Kidney (tissue), 13 donors: ENCODE measurements at regions not wholly inside any gene's neighbourhood (a gene's known extent, or its start where the extent isn't known, plus 50 kb on each side); places are given as distances from the start of the nearest gene placed in this dataset.
"Not testable (repeated sequence)": the region's sequence is repeated elsewhere in the genome, so short reads cannot be mapped to it uniquely, and the experiment has no call there.

Experiments
- DNase-seq, 5 donors: peaks; one replicate each; pipeline ENCODE4 v3.0.0-alpha.2; 2013 to 2020
- FAIRE-seq: peaks from 2 replicates; lab custom pipeline; 2012; peaks lifted over from hg19 to GRCh38; lab: Jason Lieb, UNC
- H3K27ac ChIP-seq, 2 donors: one replicate each; pipeline ENCODE4 v1.7.0; 2013; ENCODE audit warnings: low read depth in 2 of 2, low read length in 2 of 2, inconsistent platforms in 1 of 2
- H3K27me3 ChIP-seq: one replicate; pipeline ENCODE4 v1.7.1; 2013; ENCODE audit warnings: low read length, inconsistent platforms; ENCODE audit not compliant: control insufficient read depth, insufficient read depth
- H3K36me3 ChIP-seq, 3 donors: one replicate each; pipeline versions ENCODE4 v1.7.0 to v1.7.1; 2013; ENCODE audit warnings: low read length in 3 of 3, control low read depth in 1 of 3, inconsistent platforms in 1 of 3; ENCODE audit not compliant: insufficient read depth in 3 of 3, control insufficient read depth in 2 of 3
- H3K4me1 ChIP-seq, 3 donors: one replicate each; pipeline versions ENCODE4 v1.7.0 to v1.7.1; 2013; ENCODE audit warnings: low read length in 3 of 3, inconsistent platforms in 1 of 3, low read depth in 1 of 3; ENCODE audit not compliant: control insufficient read depth in 2 of 3, insufficient read depth in 2 of 3
- H3K4me3 ChIP-seq, 3 donors: one replicate each; pipeline versions ENCODE4 v1.7.0 to v1.8.1; 2013; ENCODE audit warnings: low read length in 3 of 3, control low read depth in 1 of 3, inconsistent platforms in 1 of 3
- H3K9ac ChIP-seq, 3 donors: one replicate each; pipeline versions ENCODE4 v1.7.0 to v1.7.1; 2013; ENCODE audit warnings: low read length in 3 of 3, control low read depth in 1 of 3, inconsistent platforms in 1 of 3
- H3K9me3 ChIP-seq, 3 donors: one replicate each; pipeline versions ENCODE4 v1.7.0 to v1.7.1; 2013; ENCODE audit warnings: low read length in 3 of 3, control low read depth in 1 of 3, inconsistent platforms in 1 of 3; ENCODE audit not compliant: control insufficient read depth in 2 of 3, insufficient read depth in 1 of 3
- CTCF ChIP-seq: IDR thresholded peaks from 3 replicates; pipeline ENCODE4 v1.5.1; 2012; ENCODE audit warnings: mild to moderate bottlenecking, moderate library complexity, borderline replicate concordance; ENCODE audit not compliant: insufficient read depth; ENCODE audit errors: extremely low read depth
- intact Hi-C: fragments of 100-400 bp; cut with DNase I; formaldehyde crosslinking; loops from one replicate; pipeline ENCODE4 v1.11.1; 2022
- donor health status: control.
- donor health status: control.
- donor health status: control.
- donor health status: control.
- donor health status: control.
- donor health status: DM: yes; HTN: yes; CAD: no.
- donor health status: Normal renal cell carcinoma (clear cell type).

DNA sequence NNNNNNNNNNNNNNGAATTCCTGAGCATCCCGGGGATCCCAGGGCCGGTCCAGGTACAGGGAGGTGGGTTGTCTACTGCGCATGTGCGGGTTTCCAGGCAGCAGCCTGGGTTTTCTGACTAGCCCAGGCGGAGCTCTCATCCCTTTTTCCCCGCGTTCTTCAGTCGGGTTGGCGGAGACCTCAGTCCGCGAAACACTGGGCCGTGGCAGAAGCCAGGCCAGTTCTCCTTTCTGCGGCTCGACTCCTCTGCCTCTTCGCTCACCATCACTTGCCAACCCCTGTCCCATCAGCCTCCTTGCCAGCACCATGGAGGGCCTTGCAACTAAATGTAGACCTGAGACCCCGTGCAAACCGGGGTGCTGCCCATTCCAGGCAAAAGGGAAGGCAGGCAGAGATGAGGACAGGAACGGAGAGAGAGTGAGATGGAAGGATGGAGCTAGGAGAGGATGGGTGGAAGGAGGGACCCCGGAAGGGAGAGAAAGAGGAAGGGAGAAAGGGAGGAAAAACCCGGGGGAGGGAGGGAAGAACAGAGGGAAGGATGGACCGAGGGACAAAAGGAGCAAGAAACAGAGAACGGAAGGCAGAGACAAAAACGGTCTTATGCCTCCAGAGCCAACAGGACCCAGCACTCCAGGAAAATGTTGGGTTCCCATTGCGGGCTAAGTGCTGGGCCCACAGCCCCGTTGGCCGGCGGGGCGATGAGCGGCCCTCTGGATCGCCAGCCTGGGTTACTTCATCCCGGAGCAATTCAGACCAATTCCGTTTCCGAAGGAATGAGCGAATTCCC lies 445.4 kb upstream of the DEFB115 start:
- H3K4me3 ChIP-seq: no peak overlapping the region

GRCh38 chr20:30812739-30813411 lies 444.6 kb upstream of the DEFB115 start:
- DNase-seq: peak in 1 of 5 donors; percentile 45
- intact Hi-C loops: no loop called here
- peaks cover 0 to 11% (median 0%) of the 10 kb centered on the region in 3 donors for H3K9me3 ChIP-seq
- no peaks in the 10 kb centered on the region for H3K36me3 ChIP-seq
- H3K4me3 ChIP-seq: no peak overlapping the region
- H3K27ac ChIP-seq: no peak overlapping the region
- H3K4me1 ChIP-seq: no peaks in the 10 kb centered on the region
- no peak for FAIRE-seq
- H3K27me3 ChIP-seq: no peaks in the 10 kb centered on the region
- TF ChIP-seq CTCF: no peak
- no peak overlapping the region for H3K9ac ChIP-seq

More for the DNA sequence above, 445.4 kb upstream of the DEFB115 start:
- H3K36me3 ChIP-seq: no peaks in the 10 kb centered on the region
- no peak for TF ChIP-seq CTCF
- peaks cover 0 to 11% (median 0%) of the 10 kb centered on the region in 3 donors for H3K9me3 ChIP-seq
- no peak overlapping the region for H3K27ac ChIP-seq
- H3K9ac ChIP-seq: no peak overlapping the region
- peak in 4 of 5 donors; percentile 9 to 81 (median 46) for DNase-seq
- no peaks in the 10 kb centered on the region for H3K27me3 ChIP-seq
- intact Hi-C loops: no loop called here
- no peak for FAIRE-seq
- no peaks in the 10 kb centered on the region for H3K4me1 ChIP-seq

DNA sequence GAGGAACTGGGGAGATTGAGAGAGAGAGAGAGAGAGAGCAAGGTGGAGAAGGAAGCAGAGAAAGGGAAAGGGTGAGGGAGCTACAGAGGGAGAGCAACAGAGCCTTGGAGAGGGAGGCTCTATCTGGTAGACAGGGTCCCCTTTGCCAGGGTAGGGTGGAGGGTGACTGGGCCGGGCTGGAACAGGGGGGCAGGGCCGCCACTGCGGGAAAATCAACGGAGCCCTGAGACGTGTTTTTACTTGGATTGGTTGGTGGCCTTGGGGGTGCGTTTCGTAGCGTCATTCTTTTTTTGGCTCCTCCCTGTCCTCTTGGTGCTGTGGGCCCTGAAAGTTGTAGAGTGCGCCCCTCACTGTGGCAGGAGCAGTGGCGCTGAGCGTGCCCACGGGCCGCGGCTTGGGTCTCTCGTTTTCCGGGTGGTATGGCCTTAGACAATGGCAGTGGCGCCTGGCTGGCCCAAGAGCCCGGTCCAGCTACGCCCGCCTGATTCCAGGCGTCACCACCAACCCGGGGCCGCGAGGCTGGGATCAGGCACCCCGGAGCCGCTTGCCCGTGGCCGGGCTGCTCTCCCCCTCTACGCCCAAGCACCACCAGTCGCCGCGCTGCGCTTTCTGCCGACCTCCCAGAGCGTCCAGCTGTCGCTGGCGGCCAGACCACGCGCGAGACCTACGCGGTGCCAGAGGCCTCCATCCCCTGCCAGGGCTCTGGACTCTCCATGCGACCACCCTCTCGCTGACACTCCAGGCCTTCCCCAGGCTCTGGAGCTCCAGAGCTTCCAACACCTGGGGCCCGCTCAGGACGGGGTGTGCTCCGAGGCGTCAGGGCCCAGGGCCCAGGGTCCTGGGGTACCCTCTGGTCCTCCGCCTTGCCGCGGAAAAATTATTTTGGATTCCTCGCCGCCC lies 443.8 kb upstream of the DEFB115 start:
- not testable (repeated sequence) for H3K27me3 ChIP-seq, H3K9ac ChIP-seq

DNA sequence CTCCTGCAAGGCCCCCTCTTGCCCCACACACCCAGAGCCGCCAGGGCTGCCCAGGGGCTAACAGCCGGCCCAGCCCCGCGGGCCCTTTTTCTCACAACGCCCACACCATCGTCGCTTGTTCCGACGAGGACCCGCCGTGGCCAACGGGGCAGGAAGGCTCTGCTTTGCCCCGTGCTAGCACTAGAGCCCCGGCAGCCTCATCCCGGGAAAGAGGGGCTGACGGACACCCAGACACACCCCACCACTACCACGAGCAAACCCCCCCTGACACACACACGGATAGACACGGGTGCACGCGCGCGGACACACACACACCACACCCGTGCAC lies 443.2 kb upstream of the DEFB115 start:
- H3K9me3 ChIP-seq: peaks cover 0 to 11% (median 0%) of the 10 kb centered on the region in 3 donors
- H3K4me3 ChIP-seq, H3K27ac ChIP-seq, H3K4me1 ChIP-seq, H3K36me3 ChIP-seq, H3K9ac ChIP-seq, intact Hi-C loops, H3K27me3 ChIP-seq, FAIRE-seq: not testable (repeated sequence)
- peak in 2 of 5 donors; percentile 42 to 84 for DNase-seq

More for the DNA sequence above, 443.8 kb upstream of the DEFB115 start:
- H3K4me1 ChIP-seq, H3K27ac ChIP-seq, H3K4me3 ChIP-seq, intact Hi-C loops, H3K36me3 ChIP-seq, FAIRE-seq: not testable (repeated sequence)
- DNase-seq: peak in 2 of 5 donors; percentile 42 to 92
- H3K9me3 ChIP-seq: peaks cover 0 to 11% (median 0%) of the 10 kb centered on the region in 3 donors

DNA sequence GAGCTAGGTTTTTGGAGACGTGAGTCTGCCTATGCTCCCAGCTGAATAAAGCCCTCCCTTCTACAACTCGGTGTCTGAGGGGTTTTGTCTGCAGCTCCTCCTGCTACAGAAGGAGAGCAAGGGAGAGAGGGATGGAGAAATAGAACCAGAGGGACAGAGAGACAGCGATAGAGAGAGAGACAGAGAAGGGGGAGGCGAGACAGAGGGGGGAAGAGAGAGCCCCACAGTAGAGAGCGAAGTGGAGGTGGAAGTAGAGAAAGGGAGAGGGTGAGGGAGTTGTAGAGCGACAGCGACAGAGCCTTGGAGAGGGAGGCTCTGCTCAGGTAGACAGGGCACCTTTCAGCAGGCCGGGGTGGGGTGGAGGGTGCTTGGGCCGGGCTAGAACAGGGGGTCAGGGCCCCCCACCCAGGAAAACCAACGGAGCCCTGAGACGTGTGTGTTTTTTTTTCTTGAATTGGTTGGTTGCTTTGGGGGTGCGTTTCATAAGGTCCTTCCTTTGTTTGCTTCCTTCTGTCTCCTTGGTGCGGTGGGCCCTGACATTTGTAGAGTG lies 442.4 kb upstream of the DEFB115 start:
- H3K9ac ChIP-seq, H3K4me3 ChIP-seq, H3K36me3 ChIP-seq, FAIRE-seq, H3K27me3 ChIP-seq, H3K27ac ChIP-seq, intact Hi-C loops, H3K4me1 ChIP-seq: not testable (repeated sequence)
- H3K9me3 ChIP-seq: peaks cover 0 to 11% (median 0%) of the 10 kb centered on the region in 3 donors
- DNase-seq: peak in 1 of 5 donors; percentile 87
